Neural progenitor cell (in vitro differentiated cells): ENCODE measurements at regions not wholly inside any gene's neighbourhood (a gene's known extent, or its start where the extent isn't known, plus 50 kb on each side); places are given as distances from the start of the nearest gene placed in this dataset.

ENCODE experiments used
- DNase-seq: peaks from one replicate; pipeline ENCODE4 v3.0.0-alpha.2; 2016; ENCODE audit warnings: low spot score
- H2AFZ ChIP-seq: fragments of 200-600 bp; sonication (generic); replicated peaks from 2 replicates; pipeline ENCODE4 v1.6.1; 2016; ENCODE audit warnings: antibody characterized with exemption
- H3F3A ChIP-seq: fragments of 200-600 bp; sonication (generic); 2 replicates; pipeline ENCODE4 v1.6.1; 2016; ENCODE audit warnings: antibody characterized with exemption, low read depth
- H3K27ac ChIP-seq: fragments of 200-600 bp; sonication (generic); 2 replicates; pipeline ENCODE4 v1.5.1; 2016; ENCODE audit warnings: mild to moderate bottlenecking
- H3K27me3 ChIP-seq: fragments of 200-600 bp; sonication (generic); 2 replicates; pipeline ENCODE4 v1.6.1; 2016; ENCODE audit warnings: mild to moderate bottlenecking, moderate library complexity
- H3K36me3 ChIP-seq: fragments of 200-600 bp; sonication (generic); 2 replicates; pipeline ENCODE4 v1.5.1; 2016
- H3K4me1 ChIP-seq: fragments of 200-600 bp; sonication (generic); 2 replicates; pipeline ENCODE4 v1.6.1; 2016; ENCODE audit warnings: mixed run types
- H3K4me2 ChIP-seq: fragments of 200-600 bp; sonication (generic); 2 replicates; pipeline ENCODE4 v1.6.1; 2016
- H3K4me3 ChIP-seq: fragments of 200-600 bp; sonication (generic); 2 replicates; pipeline ENCODE4 v1.5.1; 2016
- H3K79me2 ChIP-seq: fragments of 200-600 bp; sonication (generic); 2 replicates; pipeline ENCODE4 v1.6.1; 2016; ENCODE audit warnings: low read depth
- H3K9ac ChIP-seq: fragments of 200-600 bp; sonication (generic); 2 replicates; pipeline ENCODE4 v1.6.1; 2016
- H3K9me3 ChIP-seq: fragments of 200-600 bp; sonication (generic); 2 replicates; pipeline ENCODE4 v1.5.1; 2016; ENCODE audit warnings: low read depth
- H4K20me1 ChIP-seq: fragments of 200-600 bp; sonication (generic); 2 replicates; pipeline ENCODE4 v1.6.1; 2016; ENCODE audit warnings: low read depth
- H3K27ac Mint-ChIP-seq: 3 replicates; pipeline ENCODE4 v1.8.0; 2021; ENCODE audit warnings: mixed read lengths
- H3K27me3 Mint-ChIP-seq: 2 replicates; pipeline ENCODE4 v1.8.0; 2022; ENCODE audit warnings: low read depth, mild to moderate bottlenecking, inconsistent platforms, moderate library complexity, mixed read lengths; ENCODE audit not compliant: insufficient read depth
- H3K36me3 Mint-ChIP-seq: 3 replicates; pipeline ENCODE4 v1.8.0; 2021; ENCODE audit warnings: mixed read lengths
- H3K4me1 Mint-ChIP-seq: 3 replicates; pipeline ENCODE4 v1.8.0; 2021; ENCODE audit warnings: mixed read lengths
- H3K4me3 Mint-ChIP-seq: 3 replicates; pipeline ENCODE4 v1.8.0; 2021; ENCODE audit warnings: mild to moderate bottlenecking, moderate library complexity, mixed read lengths
- H3K9me3 Mint-ChIP-seq: 3 replicates; pipeline ENCODE4 v1.8.0; 2020; ENCODE audit warnings: mixed read lengths
- CTCF ChIP-seq: fragments of 200-600 bp; sonication (generic); IDR thresholded peaks from 2 replicates; pipeline ENCODE4 v1.5.1; 2017; ENCODE audit warnings: antibody characterized with exemption, mild to moderate bottlenecking
- EZH2 ChIP-seq: fragments of 200-600 bp; sonication (generic); IDR thresholded peaks from 2 replicates; pipeline ENCODE4 v1.6.1; 2017; ENCODE audit warnings: antibody characterized with exemption, mild to moderate bottlenecking, moderate library complexity
- EZH2phosphoT487 ChIP-seq: fragments of 200-600 bp; sonication (generic); IDR thresholded peaks from 2 replicates; pipeline ENCODE4 v1.6.1; 2017; ENCODE audit warnings: antibody characterized with exemption

- Histone ChIP-seq H3K27me3 (no peaks in the 10 kb centered on the region), H3K9me3 (no peaks in the 10 kb centered on the region), H4K20me1 (no peaks in the 10 kb centered on the region), H3K4me1 (peaks cover 24% of the 10 kb centered on the region), H3K4me2 (no peak overlapping the region), H3K27ac (no peak overlapping the region), H3K36me3 (no peaks in the 10 kb centered on the region), H3K4me3 (no peak overlapping the region), H3K9ac (no peak overlapping the region), H3K79me2 (no peaks in the 10 kb centered on the region), H3F3A (no peaks in the 10 kb centered on the region), H2AFZ (peak overlapping the region; percentile 5)
- Mint-ChIP-seq H3K36me3 (no peaks in the 10 kb centered on the region), H3K4me1 (peaks cover 6% of the 10 kb centered on the region), H3K27ac (no peak overlapping the region), H3K9me3 (no peaks in the 10 kb centered on the region), H3K4me3 (no peak overlapping the region), H3K27me3 (no peaks in the 10 kb centered on the region)
- TF ChIP-seq CTCF (no peak), EZH2phosphoT487 (no peak), EZH2 (no peak)
- peak; percentile 10 for DNase-seq
Observed at GRCh38 chr10:94125856-94126255, 132.1 kb downstream of the PLCE1 start.

GRCh38 chr10:94129393-94130130 is 135.8 kb downstream of the PLCE1 start:
- H2AFZ ChIP-seq = no peak overlapping the region
- no peaks in the 10 kb centered on the region for H4K20me1 ChIP-seq
- no peaks in the 10 kb centered on the region for H3K79me2 ChIP-seq
- no peak overlapping the region for H3K27ac Mint-ChIP-seq
- H3K4me1 ChIP-seq = peaks cover 14% of the 10 kb centered on the region
- peaks cover 3% of the 10 kb centered on the region for H3K27me3 Mint-ChIP-seq
- no peak overlapping the region for H3K4me3 Mint-ChIP-seq
- H3K4me3 ChIP-seq = no peak overlapping the region
- H3K9me3 Mint-ChIP-seq = no peaks in the 10 kb centered on the region
- no peaks in the 10 kb centered on the region for H3K36me3 Mint-ChIP-seq
- H3K27me3 ChIP-seq = no peaks in the 10 kb centered on the region
- H3K9ac ChIP-seq = no peak overlapping the region
- no peaks in the 10 kb centered on the region for H3K36me3 ChIP-seq
- DNase-seq = no peak
- no peaks in the 10 kb centered on the region for H3F3A ChIP-seq
- H3K9me3 ChIP-seq = no peaks in the 10 kb centered on the region
- no peak overlapping the region for H3K27ac ChIP-seq
- H3K4me1 Mint-ChIP-seq = no peaks in the 10 kb centered on the region
- no peak for TF ChIP-seq CTCF
- TF ChIP-seq EZH2 = no peak
- no peak for TF ChIP-seq EZH2phosphoT487
- no peak overlapping the region for H3K4me2 ChIP-seq

- Histone ChIP-seq H4K20me1 (no peaks in the 10 kb centered on the region), H3F3A (no peaks in the 10 kb centered on the region), H3K9me3 (no peaks in the 10 kb centered on the region), H3K27ac (no peak overlapping the region), H2AFZ (no peak overlapping the region), H3K4me2 (no peak overlapping the region), H3K79me2 (no peaks in the 10 kb centered on the region), H3K36me3 (no peaks in the 10 kb centered on the region), H3K9ac (no peak overlapping the region), H3K4me1 (no peaks in the 10 kb centered on the region), H3K27me3 (no peaks in the 10 kb centered on the region), H3K4me3 (no peak overlapping the region)
- DNase-seq = no peak
- H3K4me1 Mint-ChIP-seq = no peaks in the 10 kb centered on the region
- H3K9me3 Mint-ChIP-seq = no peaks in the 10 kb centered on the region
- no peak overlapping the region for H3K4me3 Mint-ChIP-seq
- H3K27me3 Mint-ChIP-seq = peaks cover 3% of the 10 kb centered on the region
- no peak for TF ChIP-seq CTCF
- TF ChIP-seq EZH2 = no peak
- no peak for TF ChIP-seq EZH2phosphoT487
- no peak overlapping the region for H3K27ac Mint-ChIP-seq
- no peaks in the 10 kb centered on the region for H3K36me3 Mint-ChIP-seq
Observed at GRCh38 chr10:94131885-94132284, 138.2 kb downstream of the PLCE1 start.
